ENCODE measurements at regions not wholly inside any gene's neighbourhood (a gene's known extent, or its start where the extent isn't known, plus 50 kb on each side); places are given as distances from the start of the nearest gene placed in this dataset.

- no peak for TF ChIP-seq EP300 (IDR thresholded peaks at IDR 0.05; ENCODE audit: low read depth)
- no peak for TF ChIP-seq CTCF (IDR thresholded peaks at IDR 0.05)
Observed at GRCh38 chrX:39898147-39898546, 199.6 kb downstream of the BCOR start.

Measured in transverse colon (tissue), 3 donors.